IMR-90 (cell line): ENCODE measurements at regions not wholly inside any gene's neighbourhood (a gene's known extent, or its start where the extent isn't known, plus 50 kb on each side); places are given as distances from the start of the nearest gene placed in this dataset.

Experiments
- ATAC-seq: fragments of 200-7000 bp; cut with Tn5 transposase; 2 replicates; pipeline ENCODE4 v1.9.1; 2020; ENCODE audit warnings: low read depth, mild to moderate bottlenecking, moderate library complexity
- BruUV-seq: library from RNA; stranded (reverse); fragments of 400-500 nt; replicated peaks from 2 replicates; lab custom pipeline; 2021; lab: Mats Ljungman, UMichigan
- CTCF ChIA-PET: fragments of 300-600 bp; formaldehyde crosslinking; extraction: SDS; loops from one replicate; lab custom pipeline; 2021; ENCODE audit warnings: antibody characterized with exemption; lab: Yijun Ruan, JAX
- POLR2A ChIA-PET: fragments of 300-600 bp; sonication (Branson Sonifier 250); formaldehyde crosslinking; loops from one replicate; lab custom pipeline; 2022; ENCODE audit warnings: antibody characterized with exemption; ENCODE audit not compliant: unreplicated experiment; lab: Charles Lee
- DNase-seq: peaks from one replicate; pipeline ENCODE4 v3.0.0; 2013
- H2AFZ ChIP-seq: replicated peaks from 2 replicates; pipeline ENCODE3; 2013; ENCODE audit warnings: low read length, mild to moderate bottlenecking; ENCODE audit not compliant: poor library complexity
- H2AK5ac ChIP-seq: 2 replicates; pipeline ENCODE4 v1.6.1; 2013; ENCODE audit warnings: low read depth, low read length, inconsistent platforms
- H2AK9ac ChIP-seq: replicated peaks from 2 replicates; pipeline ENCODE3; 2013; ENCODE audit warnings: mild to moderate bottlenecking, low read depth, low read length, moderate library complexity; ENCODE audit not compliant: poor library complexity
- H2BK120ac ChIP-seq: 2 replicates; pipeline ENCODE4 v1.6.1; 2013; ENCODE audit warnings: low read depth, low read length, inconsistent platforms
- H2BK15ac ChIP-seq: 3 replicates; pipeline ENCODE4 v1.6.1; 2013; ENCODE audit warnings: low read depth, low read length, inconsistent platforms
- H2BK20ac ChIP-seq: 2 replicates; pipeline ENCODE4 v1.6.1; 2013; ENCODE audit warnings: low read depth, mild to moderate bottlenecking, inconsistent platforms, low read length, moderate library complexity
- H2BK5ac ChIP-seq: 2 replicates; pipeline ENCODE4 v1.6.1; 2013; ENCODE audit warnings: mild to moderate bottlenecking, low read depth, low read length, inconsistent platforms; ENCODE audit not compliant: poor library complexity, severe bottlenecking
- H3K14ac ChIP-seq: replicated peaks from 2 replicates; pipeline ENCODE4 v1.6.1; 2013; ENCODE audit warnings: low read depth, low read length, inconsistent platforms
- H3K18ac ChIP-seq: 2 replicates; pipeline ENCODE4 v1.6.1; 2013; ENCODE audit warnings: low read depth, low read length, control low read depth
- H3K23ac ChIP-seq: 2 replicates; pipeline ENCODE4 v1.6.1; 2013; ENCODE audit warnings: low read depth, low read length, inconsistent platforms
- H3K27ac ChIP-seq: 2 replicates; pipeline ENCODE4 v1.5.1; 2013; ENCODE audit warnings: mild to moderate bottlenecking, control low read depth, low read length; ENCODE audit not compliant: insufficient read depth
- H3K27me3 ChIP-seq: 2 replicates; pipeline ENCODE4 v1.6.1; 2013; ENCODE audit warnings: low read length; ENCODE audit not compliant: control insufficient read depth, insufficient read depth
- H3K36me3 ChIP-seq: 2 replicates; pipeline ENCODE4 v1.6.1; 2013; ENCODE audit warnings: low read length, mixed read lengths; ENCODE audit not compliant: control insufficient read depth, insufficient read depth
- H3K4ac ChIP-seq: 2 replicates; pipeline ENCODE4 v1.6.1; 2013; ENCODE audit warnings: low read depth, low read length, inconsistent platforms
- H3K4me1 ChIP-seq: 2 replicates; pipeline ENCODE4 v1.6.1; 2013; ENCODE audit warnings: low read length, mixed read lengths; ENCODE audit not compliant: control insufficient read depth, insufficient read depth
- H3K4me2 ChIP-seq: 2 replicates; pipeline ENCODE4 v1.6.1; 2013; ENCODE audit warnings: low read depth, mild to moderate bottlenecking, control low read depth, low read length, moderate library complexity
- H3K4me3 ChIP-seq: 2 replicates; pipeline ENCODE4 v1.5.1; 2013; ENCODE audit warnings: low read depth, mild to moderate bottlenecking, control low read depth, low read length, moderate library complexity; ENCODE audit not compliant: insufficient read depth
- H3K56ac ChIP-seq: 2 replicates; pipeline ENCODE4 v1.6.1; 2013; ENCODE audit warnings: low read length, inconsistent platforms; ENCODE audit not compliant: insufficient read depth; ENCODE audit errors: extremely low read depth
- H3K79me1 ChIP-seq, 2 experiments: 2 replicates each; pipeline ENCODE4 v1.6.1; 2013; ENCODE audit warnings: low read length in 2 of 2, inconsistent platforms in 1 of 2, low read depth in 1 of 2
- H3K9ac ChIP-seq: 2 replicates; pipeline ENCODE4 v1.6.1; 2013; ENCODE audit warnings: low read depth, low read length, control low read depth
- H3K9me1 ChIP-seq: 2 replicates; pipeline ENCODE4 v1.6.1; 2013; ENCODE audit warnings: low read length, inconsistent platforms; ENCODE audit not compliant: insufficient read depth
- H3K9me3 ChIP-seq: 2 replicates; pipeline ENCODE4 v1.6.1; 2013; ENCODE audit warnings: low read length; ENCODE audit not compliant: control insufficient read depth, insufficient read depth
- H4K20me1 ChIP-seq: 2 replicates; pipeline ENCODE4 v1.6.1; 2013; ENCODE audit warnings: low read length, inconsistent platforms; ENCODE audit not compliant: insufficient read depth
- H4K5ac ChIP-seq: 2 replicates; pipeline ENCODE4 v1.6.1; 2013; ENCODE audit warnings: mild to moderate bottlenecking, low read depth, low read length, control low read depth
- H4K8ac ChIP-seq, 2 experiments: 2 replicates each; pipeline ENCODE4 v1.6.1; 2013; ENCODE audit warnings: low read depth in 2 of 2, low read length in 2 of 2, control low read depth in 1 of 2, inconsistent platforms in 1 of 2
- H4K91ac ChIP-seq: 2 replicates; pipeline ENCODE4 v1.6.1; 2013; ENCODE audit warnings: low read depth, low read length, inconsistent platforms; ENCODE audit not compliant: insufficient read depth
- CEBPB ChIP-seq: IDR thresholded peaks from 2 replicates; pipeline ENCODE4 v1.6.1; 2012; ENCODE audit warnings: low read depth, low read length, improper control_type of control experiment
- MAZ ChIP-seq: IDR thresholded peaks from 2 replicates; pipeline ENCODE4 v1.6.1; 2012; ENCODE audit warnings: low read depth, mild to moderate bottlenecking, low read length, improper control_type of control experiment, moderate library complexity, borderline replicate concordance
- WGBS, 2 experiments: methylation state at CpG; one replicate each; pipeline versions ENCODE4 v1.1.5 to v1.1.7; 2013; ENCODE audit warnings: missing lambda C conversion rate in 2 of 2; ENCODE audit not compliant: insufficient read length in 1 of 2; ENCODE audit errors: extremely low coverage in 2 of 2; 5-methylcytosine and 5-hydroxymethylcytosine counted together
- dilution Hi-C: fragments of 300-500 bp; cut with HindIII; formaldehyde crosslinking; loops from one replicate; pipeline ENCODE4 v1.14.3; 2018; ENCODE audit warnings: low sequenced_read_pairs; ENCODE audit not compliant: unreplicated experiment
- in situ Hi-C: fragments of 300-500 bp; cut with MboI; formaldehyde crosslinking; loops from 3 replicates; pipeline ENCODE4 v1.14.3; 2019; ENCODE audit warnings: low sequenced_read_pairs, inconsistent platforms, mixed read lengths
- intact Hi-C: fragments of 100-400 bp; cut with micrococcal nuclease; formaldehyde crosslinking; loops from 2 replicates; pipeline ENCODE4 v1.10.0; 2022
- TF ChIP-seq, protein P1 (sequence below): conservative IDR thresholded peaks from 2 replicates; pipeline ENCODE4 v1.5.1; 2012; ENCODE audit warnings: mild to moderate bottlenecking, low read depth, low read length, improper control_type of control experiment
- TF ChIP-seq, protein P2 (sequence below): fragments of 150-350 bp; IDR thresholded peaks from 2 replicates; pipeline ENCODE4 v1.6.1; 2017; ENCODE audit warnings: mild to moderate bottlenecking, antibody characterized with exemption, low read length, low read depth
- TF ChIP-seq, protein P3 (sequence below): fragments of 150-350 bp; IDR thresholded peaks from 2 replicates; pipeline ENCODE4 v1.6.1; 2016; ENCODE audit warnings: low read depth, mild to moderate bottlenecking, low read length, moderate library complexity, borderline replicate concordance

DNA sequence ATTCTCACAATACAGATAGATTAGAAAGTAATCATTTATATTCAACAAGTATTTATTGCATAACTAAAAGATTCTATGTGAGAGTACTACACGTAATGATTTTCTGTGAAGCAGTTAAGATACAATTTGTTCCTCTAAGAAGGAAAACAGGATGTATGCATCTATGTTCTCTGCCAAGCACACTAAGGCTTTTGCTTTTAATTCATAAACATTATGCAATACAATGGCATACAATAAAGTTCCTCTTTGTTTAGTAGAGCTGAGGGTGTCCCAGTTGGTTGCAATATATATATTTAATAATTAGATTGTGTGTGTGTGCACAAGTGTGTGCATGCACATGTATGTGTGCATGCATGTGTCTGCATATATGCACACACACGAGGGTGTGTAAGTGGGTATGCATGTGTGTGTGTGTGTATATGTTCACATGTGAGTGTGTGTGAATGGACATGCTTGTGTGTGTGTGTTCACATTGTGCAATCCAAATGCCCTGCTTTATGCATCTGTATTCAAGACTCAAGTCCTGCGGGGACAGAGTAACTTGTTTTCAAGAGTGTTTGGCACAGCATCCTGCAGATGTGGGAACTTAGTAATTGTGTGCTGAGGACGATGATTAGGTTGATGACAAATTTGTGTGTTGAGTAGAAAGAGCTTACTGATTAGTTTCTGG lies 481.5 kb upstream of the KLF6 start:
- no TSS peak for BruUV-seq
- intact Hi-C loops: no loop called here
- 14% methylated on average over 1 of the region's 4 CpGs; no CpG with 5 or more reads in 1 of the 2 experiments for WGBS, 2 experiments

More for the DNA sequence above, 481.5 kb upstream of the KLF6 start:
- H3K23ac ChIP-seq: no peak overlapping the region
- H3K18ac ChIP-seq: peak overlapping the region; percentile 5; the same call in 1 of the 2 replicates
- peak; percentile 42 for DNase-seq
- H2AFZ ChIP-seq: no peak overlapping the region
- POLR2A ChIA-PET: no interaction called here
- H3K4ac ChIP-seq: no peak overlapping the region
- no peaks in the 10 kb centered on the region for H4K20me1 ChIP-seq
- H3K9me1 ChIP-seq: peaks cover 5% of the 10 kb centered on the region; the same call in 1 of the 2 replicates
- 0 out of 2 replicates have a peak overlapping the region, but pooled peaks have one; percentile 5 for H4K91ac ChIP-seq
- TF ChIP-seq, protein P1, sequence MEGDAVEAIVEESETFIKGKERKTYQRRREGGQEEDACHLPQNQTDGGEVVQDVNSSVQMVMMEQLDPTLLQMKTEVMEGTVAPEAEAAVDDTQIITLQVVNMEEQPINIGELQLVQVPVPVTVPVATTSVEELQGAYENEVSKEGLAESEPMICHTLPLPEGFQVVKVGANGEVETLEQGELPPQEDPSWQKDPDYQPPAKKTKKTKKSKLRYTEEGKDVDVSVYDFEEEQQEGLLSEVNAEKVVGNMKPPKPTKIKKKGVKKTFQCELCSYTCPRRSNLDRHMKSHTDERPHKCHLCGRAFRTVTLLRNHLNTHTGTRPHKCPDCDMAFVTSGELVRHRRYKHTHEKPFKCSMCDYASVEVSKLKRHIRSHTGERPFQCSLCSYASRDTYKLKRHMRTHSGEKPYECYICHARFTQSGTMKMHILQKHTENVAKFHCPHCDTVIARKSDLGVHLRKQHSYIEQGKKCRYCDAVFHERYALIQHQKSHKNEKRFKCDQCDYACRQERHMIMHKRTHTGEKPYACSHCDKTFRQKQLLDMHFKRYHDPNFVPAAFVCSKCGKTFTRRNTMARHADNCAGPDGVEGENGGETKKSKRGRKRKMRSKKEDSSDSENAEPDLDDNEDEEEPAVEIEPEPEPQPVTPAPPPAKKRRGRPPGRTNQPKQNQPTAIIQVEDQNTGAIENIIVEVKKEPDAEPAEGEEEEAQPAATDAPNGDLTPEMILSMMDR: no peak
- TF ChIP-seq, protein P2, sequence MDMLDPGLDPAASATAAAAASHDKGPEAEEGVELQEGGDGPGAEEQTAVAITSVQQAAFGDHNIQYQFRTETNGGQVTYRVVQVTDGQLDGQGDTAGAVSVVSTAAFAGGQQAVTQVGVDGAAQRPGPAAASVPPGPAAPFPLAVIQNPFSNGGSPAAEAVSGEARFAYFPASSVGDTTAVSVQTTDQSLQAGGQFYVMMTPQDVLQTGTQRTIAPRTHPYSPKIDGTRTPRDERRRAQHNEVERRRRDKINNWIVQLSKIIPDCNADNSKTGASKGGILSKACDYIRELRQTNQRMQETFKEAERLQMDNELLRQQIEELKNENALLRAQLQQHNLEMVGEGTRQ: no peak
- TF ChIP-seq, protein P3, sequence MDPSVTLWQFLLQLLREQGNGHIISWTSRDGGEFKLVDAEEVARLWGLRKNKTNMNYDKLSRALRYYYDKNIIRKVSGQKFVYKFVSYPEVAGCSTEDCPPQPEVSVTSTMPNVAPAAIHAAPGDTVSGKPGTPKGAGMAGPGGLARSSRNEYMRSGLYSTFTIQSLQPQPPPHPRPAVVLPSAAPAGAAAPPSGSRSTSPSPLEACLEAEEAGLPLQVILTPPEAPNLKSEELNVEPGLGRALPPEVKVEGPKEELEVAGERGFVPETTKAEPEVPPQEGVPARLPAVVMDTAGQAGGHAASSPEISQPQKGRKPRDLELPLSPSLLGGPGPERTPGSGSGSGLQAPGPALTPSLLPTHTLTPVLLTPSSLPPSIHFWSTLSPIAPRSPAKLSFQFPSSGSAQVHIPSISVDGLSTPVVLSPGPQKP: no peak
- TF ChIP-seq CEBPB (peak; percentile 73), MAZ (no peak)
- dilution Hi-C loops (no loop called here), in situ Hi-C loops (loop anchor here (25.0 kb wide), 1 partner anchor 496 kb away; no protein-coding TSS in a partner anchor)
- H4K5ac ChIP-seq: no peak overlapping the region
- no peak overlapping the region for H2BK5ac ChIP-seq
- no peak overlapping the region; the same call in 1 of the 2 replicates for H2AK5ac ChIP-seq
- H2BK20ac ChIP-seq: no peak overlapping the region
- no peak overlapping the region for H3K4me3 ChIP-seq
- peak overlapping the region; percentile 16; the same call in 1 of the 2 replicates for H2BK120ac ChIP-seq
- H3K14ac ChIP-seq: no peak overlapping the region; the same call in 1 of the 2 replicates
- no peaks in the 10 kb centered on the region; a peak in 1 of 4 replicates for H3K79me1 ChIP-seq
- CTCF ChIA-PET: interaction anchor here (0.6 to 1.5 kb wide), 2 partner anchors 14 to 505 kb away, joined by 3 to 6 read pairs; no protein-coding TSS in a partner anchor
- H3K9me3 ChIP-seq: no peaks in the 10 kb centered on the region
- 0 out of 4 replicates have a peak overlapping the region, but pooled peaks of 1 of the 2 experiments have one; percentile 26 for H4K8ac ChIP-seq
- H3K36me3 ChIP-seq: no peaks in the 10 kb centered on the region
- H2BK15ac ChIP-seq: no peak overlapping the region
- ATAC-seq: peak; percentile 33; the same call in 1 of the 2 replicates
- no peak overlapping the region for H3K56ac ChIP-seq
- peak overlapping the region; percentile 3 for H3K4me2 ChIP-seq
- H3K27ac ChIP-seq: no peak overlapping the region
- H3K4me1 ChIP-seq: peaks cover 11% of the 10 kb centered on the region
- no peak overlapping the region for H3K9ac ChIP-seq
- no peaks in the 10 kb centered on the region for H3K27me3 ChIP-seq
- no peak overlapping the region for H2AK9ac ChIP-seq
